HepG2 (cell line): ENCODE measurements at regions not wholly inside any gene's neighbourhood (a gene's known extent, or its start where the extent isn't known, plus 50 kb on each side); places are given as distances from the start of the nearest gene placed in this dataset.

ENCODE experiments used
- ATAC-seq: fragments of 200-7000 bp; cut with Tn5 transposase; 3 replicates; pipeline ENCODE4 v1.9.1; 2020; ENCODE audit warnings: mild to moderate bottlenecking, moderate library complexity
- BruUV-seq: library from RNA; stranded (reverse); fragments of 400-500 nt; replicated peaks from 2 replicates; lab custom pipeline; 2021; lab: Mats Ljungman, UMichigan
- CTCF ChIA-PET: fragments of 300-600 bp; formaldehyde crosslinking; extraction: SDS; loops from one replicate; lab custom pipeline; 2021; ENCODE audit warnings: low total read pairs, inconsistent platforms, low intra/inter-chr PET ratio; lab: Yijun Ruan, JAX
- POLR2A ChIA-PET: fragments of 350-600 bp; sonication (Branson Sonifier 250); formaldehyde crosslinking; loops from one replicate; lab custom pipeline; 2020; ENCODE audit warnings: antibody characterized with exemption, inconsistent platforms; lab: Yijun Ruan, JAX
- DNase-seq: peaks from one replicate; pipeline ENCODE4 v3.0.0-alpha.2; 2015; ENCODE audit warnings: low spot score
- FAIRE-seq: peaks from 3 replicates; lab custom pipeline; 2011; peaks lifted over from hg19 to GRCh38; lab: Jason Lieb, UNC
- H2AFZ ChIP-seq: one replicate; pipeline ENCODE4 v1.6.1; 2011; ENCODE audit warnings: low read length, inconsistent platforms
- H3K27ac ChIP-seq: fragments of 300-600 bp; 3 replicates; pipeline ENCODE4 v1.8.0; 2011; ENCODE audit warnings: mixed run types, mild to moderate bottlenecking, mixed read lengths, low read length, inconsistent platforms; ENCODE audit not compliant: insufficient read depth; ENCODE audit errors: extremely low read length
- H3K27me3 ChIP-seq, 2 experiments: fragments of 200-600 bp in 1 of 2; 2 replicates in 1 of 2; 3 replicates in 1 of 2; pipeline versions ENCODE4 v1.6.0 to v1.8.0; 2011; ENCODE audit warnings: low read length in 2 of 2, mild to moderate bottlenecking in 2 of 2, moderate library complexity in 2 of 2, inconsistent platforms in 1 of 2; ENCODE audit not compliant: insufficient read depth in 2 of 2, control insufficient read depth in 1 of 2
- H3K36me3 ChIP-seq, 2 experiments: fragments of 200-600 bp in 1 of 2; replicated peaks in 1 of 2; 2 replicates in 1 of 2; 3 replicates in 1 of 2; pipeline versions ENCODE4 v1.5.1 to v1.8.0; 2011; ENCODE audit warnings: low read length in 2 of 2, inconsistent platforms in 1 of 2; ENCODE audit not compliant: insufficient read depth in 2 of 2, control insufficient read depth in 1 of 2
- H3K4me1 ChIP-seq: 2 replicates; pipeline ENCODE4 v1.5.1; 2012; ENCODE audit warnings: low read length, inconsistent platforms; ENCODE audit not compliant: insufficient read depth
- H3K4me2 ChIP-seq: 2 replicates; pipeline ENCODE4 v1.6.0; 2011; ENCODE audit warnings: low read depth, low read length, inconsistent platforms
- H3K4me3 ChIP-seq, 3 experiments: fragments of 200-600 bp in 1 of 3; sonication (generic), shearing (Covaris generic) in 1 of 3; replicated peaks in 1 of 3; 2 replicates each; pipeline ENCODE4 v1.5.1; 2011 to 2016; ENCODE audit warnings: low read length in 3 of 3, inconsistent platforms in 2 of 3, low read depth in 2 of 3, mild to moderate bottlenecking in 2 of 3, control low read depth in 1 of 3, mixed read lengths in 1 of 3; ENCODE audit not compliant: insufficient read depth in 1 of 3
- H3K79me2 ChIP-seq: one replicate; pipeline ENCODE4 v1.6.1; 2011; ENCODE audit warnings: low read length, inconsistent platforms; ENCODE audit not compliant: insufficient read depth
- H3K9ac ChIP-seq: 2 replicates; pipeline ENCODE4 v1.6.0; 2011; ENCODE audit warnings: mild to moderate bottlenecking, low read depth, low read length, inconsistent platforms; ENCODE audit not compliant: insufficient read depth
- H3K9me3 ChIP-seq: 2 replicates; pipeline ENCODE4 v1.5.1; 2012; ENCODE audit warnings: mild to moderate bottlenecking, low read length
- H4K20me1 ChIP-seq: 2 replicates; pipeline ENCODE4 v1.6.0; 2011; ENCODE audit warnings: inconsistent platforms, mild to moderate bottlenecking, low read length, moderate library complexity; ENCODE audit not compliant: insufficient read depth
- ARID2 ChIP-seq: sonication (generic); formaldehyde crosslinking; IDR thresholded peaks from 2 replicates; pipeline ENCODE4 v1.8.1; 2022; ENCODE audit warnings: mild to moderate bottlenecking, missing genetic modification reagents, borderline replicate concordance
- CCDC6 ChIP-seq: sonication (generic); formaldehyde crosslinking; IDR thresholded peaks from 2 replicates; pipeline ENCODE4 v1.8.1; 2022; ENCODE audit warnings: mild to moderate bottlenecking, missing genetic modification reagents, moderate library complexity
- HMGA1 ChIP-seq: sonication (generic); formaldehyde crosslinking; conservative IDR thresholded peaks from 2 replicates; pipeline ENCODE4 v1.4.0; 2020; ENCODE audit warnings: missing genetic modification reagents
- HNRNPL ChIP-seq: fragments of 200-400 bp; formaldehyde crosslinking; IDR thresholded peaks from 2 replicates; pipeline ENCODE4 v1.6.1; 2017; ENCODE audit warnings: mild to moderate bottlenecking, low read depth, low read length
- HOXA3 ChIP-seq: sonication (generic); formaldehyde crosslinking; IDR thresholded peaks from 2 replicates; pipeline ENCODE4 v1.5.0; 2020; ENCODE audit warnings: missing genetic modification reagents
- IRF9 ChIP-seq: sonication (generic); formaldehyde crosslinking; IDR thresholded peaks from 2 replicates; pipeline ENCODE4 v1.8.0; 2022; ENCODE audit warnings: missing genetic modification reagents, mild to moderate bottlenecking, borderline replicate concordance
- KLF15 ChIP-seq: sonication (generic); formaldehyde crosslinking; IDR thresholded peaks from 2 replicates; pipeline ENCODE4 v1.8.1; 2023; ENCODE audit warnings: borderline replicate concordance, mild to moderate bottlenecking, inconsistent platforms, missing genetic modification reagents, mixed read lengths
- MATR3 ChIP-seq: sonication (generic); formaldehyde crosslinking; IDR thresholded peaks from 2 replicates; pipeline ENCODE4 v1.4.0; 2020; ENCODE audit warnings: missing genetic modification reagents
- SOX6 ChIP-seq, 2 experiments: fragments of 450-650 bp in 1 of 2; sonication (generic) in 1 of 2; formaldehyde crosslinking in 1 of 2; IDR thresholded peaks; 2 replicates each; pipeline versions ENCODE4 v1.4.0 to v1.6.1; 2017 to 2020; ENCODE audit warnings: antibody characterized with exemption in 1 of 2, mild to moderate bottlenecking in 1 of 2, missing genetic modification reagents in 1 of 2
- SRY ChIP-seq: sonication (generic); formaldehyde crosslinking; IDR thresholded peaks from 2 replicates; pipeline ENCODE4 v1.8.0; 2022; ENCODE audit warnings: mild to moderate bottlenecking, missing genetic modification reagents
- TEAD3 ChIP-seq: optimal IDR thresholded peaks from 2 replicates; pipeline ENCODE3; 2016; ENCODE audit warnings: borderline replicate concordance
- ZBTB8A ChIP-seq: sonication (generic); formaldehyde crosslinking; IDR thresholded peaks from 2 replicates; pipeline ENCODE4 v1.4.0; 2020; ENCODE audit warnings: mild to moderate bottlenecking, low read depth, missing genetic modification reagents, borderline replicate concordance
- ZNF10 ChIP-seq: sonication (generic); formaldehyde crosslinking; IDR thresholded peaks from 2 replicates; pipeline ENCODE4 v1.4.0; 2020; ENCODE audit warnings: mild to moderate bottlenecking, low read depth, missing genetic modification reagents, borderline replicate concordance
- WGBS: methylation state at CpG from one replicate; pipeline ENCODE4 v1.1.6; 2017; ENCODE audit warnings: low lambda C conversion rate; 5-methylcytosine and 5-hydroxymethylcytosine counted together
- in situ Hi-C: cut with HindIII; loops from 2 replicates; pipeline ENCODE4 v1.10.0; 2017; ENCODE audit warnings: low pct_unique_long_range_greater_than_20kb; ENCODE audit not compliant: extremely low pct_ligation_motif_present
- intact Hi-C: fragments of 100-400 bp; cut with micrococcal nuclease; formaldehyde crosslinking; loops from one replicate; pipeline ENCODE4 v1.10.0; 2022; ENCODE audit not compliant: unreplicated experiment
- TF ChIP-seq, protein P1 (sequence below): sonication (generic); formaldehyde crosslinking; IDR thresholded peaks from 2 replicates; pipeline ENCODE4; 2020; ENCODE audit warnings: missing genetic modification reagents, mild to moderate bottlenecking, borderline replicate concordance
- TF ChIP-seq, protein P2 (sequence below): sonication (generic); formaldehyde crosslinking; IDR thresholded peaks from 2 replicates; pipeline ENCODE4 v1.8.0; 2023; ENCODE audit warnings: mild to moderate bottlenecking, missing genetic modification reagents

DNA sequence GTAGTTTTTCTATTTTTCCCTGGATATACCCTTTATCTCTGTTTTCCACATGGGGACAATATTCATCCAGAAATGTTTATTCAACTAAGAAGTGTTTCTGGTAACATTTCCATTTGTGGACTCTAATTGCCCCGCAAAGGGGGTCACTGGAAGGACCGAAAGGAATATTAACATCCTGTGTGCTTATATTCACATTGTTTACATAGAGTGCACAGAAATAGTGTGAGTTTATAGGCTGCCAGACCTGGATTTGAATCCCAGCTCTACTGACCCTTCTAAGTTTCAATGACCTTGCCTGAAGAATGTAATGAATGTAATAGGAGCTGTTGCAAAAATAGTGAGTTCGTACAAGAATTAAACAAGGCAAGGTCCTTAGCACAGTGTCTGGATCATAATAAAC is 152.9 kb upstream of the NCKAP5 start:
- ATAC-seq = no peak
- intact Hi-C loops (no loop called here), in situ Hi-C loops (no loop called here)
- no peaks in the 10 kb centered on the region for H4K20me1 ChIP-seq
- H3K36me3 ChIP-seq = no peaks in the 10 kb centered on the region
- no peak for FAIRE-seq
- no peak overlapping the region for H3K27ac ChIP-seq
- ChIA-PET POLR2A (no interaction called here), CTCF (no interaction called here)
- H3K4me2 ChIP-seq = no peak overlapping the region
- H3K4me3 ChIP-seq = no peak overlapping the region
- 25% methylated on average over 3 of the region's 3 CpGs for WGBS
- H3K9ac ChIP-seq = no peak overlapping the region
- no peaks in the 10 kb centered on the region for H3K79me2 ChIP-seq
- no peaks in the 10 kb centered on the region for H3K4me1 ChIP-seq
- no peaks in the 10 kb centered on the region for H3K27me3 ChIP-seq
- no peaks in the 10 kb centered on the region for H3K9me3 ChIP-seq
- no peak overlapping the region for H2AFZ ChIP-seq
- BruUV-seq = no TSS peak
- TF ChIP-seq ZBTB8A (CRISPR knock-in tag) (no peak), ZNF10 (no peak)
- no peak for DNase-seq

DNA sequence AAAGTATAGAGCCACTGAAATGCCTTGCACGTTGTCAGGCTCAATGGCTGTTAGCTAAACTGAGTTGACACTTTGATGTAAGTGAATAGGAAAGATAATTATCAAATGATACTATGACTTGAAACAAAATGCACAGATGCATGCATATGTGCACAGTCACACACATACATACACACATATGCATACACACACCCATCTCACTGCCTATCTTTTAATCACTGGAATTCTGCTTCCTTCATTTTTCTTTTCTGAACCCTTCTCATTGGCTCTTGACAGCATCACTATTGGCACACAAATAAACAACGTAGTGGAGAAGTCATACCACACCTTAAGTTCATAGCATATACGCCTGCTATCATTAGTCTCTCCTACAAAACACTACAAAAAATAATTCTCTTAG is 154.9 kb upstream of the NCKAP5 start:
- DNase-seq (no peak), ATAC-seq (no peak), FAIRE-seq (no peak)
- H3K4me3 ChIP-seq = no peak overlapping the region
- H3K4me1 ChIP-seq = no peaks in the 10 kb centered on the region
- H4K20me1 ChIP-seq = no peaks in the 10 kb centered on the region
- H3K4me2 ChIP-seq = no peak overlapping the region
- H3K9ac ChIP-seq = no peak overlapping the region
- no TSS peak for BruUV-seq
- H3K9me3 ChIP-seq = no peaks in the 10 kb centered on the region
- no peaks in the 10 kb centered on the region for H3K36me3 ChIP-seq
- POLR2A ChIA-PET = no interaction called here
- H3K27me3 ChIP-seq = peaks cover 2 to 3% of the 10 kb centered on the region in 2 experiments; a peak in 1 of 5 replicates
- no peaks in the 10 kb centered on the region for H3K79me2 ChIP-seq
- CTCF ChIA-PET = no interaction called here
- 23% methylated on average over 3 of the region's 3 CpGs for WGBS
- intact Hi-C loops = no loop called here
- H2AFZ ChIP-seq = no peak overlapping the region
- no peak overlapping the region for H3K27ac ChIP-seq
- in situ Hi-C loops = no loop called here
- TF ChIP-seq SOX6 (IDR thresholded peaks at IDR 0.05) (no peak), SOX6 (CRISPR knock-in tag; IDR thresholded peaks at IDR 0.05) (no peak), TEAD3 (CRISPR knock-in tag) (no peak), IRF9 (CRISPR knock-in tag) (no peak), CCDC6 (CRISPR knock-in tag) (no peak), MATR3 (CRISPR knock-in tag) (no peak), HMGA1 (CRISPR knock-in tag) (no peak), ARID2 (no peak), SRY (CRISPR knock-in tag) (no peak), HNRNPL (no peak), KLF15 (no peak), HOXA3 (CRISPR knock-in tag) (no peak)
- TF ChIP-seq, protein P1, sequence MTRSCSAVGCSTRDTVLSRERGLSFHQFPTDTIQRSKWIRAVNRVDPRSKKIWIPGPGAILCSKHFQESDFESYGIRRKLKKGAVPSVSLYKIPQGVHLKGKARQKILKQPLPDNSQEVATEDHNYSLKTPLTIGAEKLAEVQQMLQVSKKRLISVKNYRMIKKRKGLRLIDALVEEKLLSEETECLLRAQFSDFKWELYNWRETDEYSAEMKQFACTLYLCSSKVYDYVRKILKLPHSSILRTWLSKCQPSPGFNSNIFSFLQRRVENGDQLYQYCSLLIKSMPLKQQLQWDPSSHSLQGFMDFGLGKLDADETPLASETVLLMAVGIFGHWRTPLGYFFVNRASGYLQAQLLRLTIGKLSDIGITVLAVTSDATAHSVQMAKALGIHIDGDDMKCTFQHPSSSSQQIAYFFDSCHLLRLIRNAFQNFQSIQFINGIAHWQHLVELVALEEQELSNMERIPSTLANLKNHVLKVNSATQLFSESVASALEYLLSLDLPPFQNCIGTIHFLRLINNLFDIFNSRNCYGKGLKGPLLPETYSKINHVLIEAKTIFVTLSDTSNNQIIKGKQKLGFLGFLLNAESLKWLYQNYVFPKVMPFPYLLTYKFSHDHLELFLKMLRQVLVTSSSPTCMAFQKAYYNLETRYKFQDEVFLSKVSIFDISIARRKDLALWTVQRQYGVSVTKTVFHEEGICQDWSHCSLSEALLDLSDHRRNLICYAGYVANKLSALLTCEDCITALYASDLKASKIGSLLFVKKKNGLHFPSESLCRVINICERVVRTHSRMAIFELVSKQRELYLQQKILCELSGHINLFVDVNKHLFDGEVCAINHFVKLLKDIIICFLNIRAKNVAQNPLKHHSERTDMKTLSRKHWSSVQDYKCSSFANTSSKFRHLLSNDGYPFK (CRISPR knock-in tag) = no peak
- TF ChIP-seq, protein P2, sequence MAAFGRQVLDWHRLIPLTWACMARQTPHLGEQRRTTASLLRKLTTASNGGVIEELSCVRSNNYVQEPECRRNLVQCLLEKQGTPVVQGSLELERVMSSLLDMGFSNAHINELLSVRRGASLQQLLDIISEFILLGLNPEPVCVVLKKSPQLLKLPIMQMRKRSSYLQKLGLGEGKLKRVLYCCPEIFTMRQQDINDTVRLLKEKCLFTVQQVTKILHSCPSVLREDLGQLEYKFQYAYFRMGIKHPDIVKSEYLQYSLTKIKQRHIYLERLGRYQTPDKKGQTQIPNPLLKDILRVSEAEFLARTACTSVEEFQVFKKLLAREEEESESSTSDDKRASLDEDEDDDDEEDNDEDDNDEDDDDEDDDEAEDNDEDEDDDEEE (CRISPR knock-in tag) = no peak
